Vagina (tissue), 2 donors: ENCODE measurements at regions not wholly inside any gene's neighbourhood (a gene's known extent, or its start where the extent isn't known, plus 50 kb on each side); places are given as distances from the start of the nearest gene placed in this dataset.

ENCODE experiments used
- POLR2A ChIP-seq, 2 donors: fragments of 450-650 bp; IDR thresholded peaks; one replicate each; pipeline ENCODE4 v1.6.1; 2017; ENCODE audit warnings: antibody characterized with exemption in 2 of 2, mild to moderate bottlenecking in 2 of 2, moderate library complexity in 2 of 2
- POLR2AphosphoS5 ChIP-seq, 2 donors: sonication (generic); formaldehyde crosslinking; IDR thresholded peaks; one replicate each; pipeline ENCODE4 v1.9.0; 2017; ENCODE audit warnings: antibody characterized with exemption in 2 of 2, mild to moderate bottlenecking in 2 of 2, low read depth in 1 of 2; ENCODE audit not compliant: insufficient read depth in 1 of 2
- TF ChIP-seq, protein P1 (sequence below), 3 experiments: fragments of 450-650 bp in 2 of 3; fragments of 200-600 bp in 1 of 3; sonication (generic) in 1 of 3; IDR thresholded peaks; one replicate each; pipeline ENCODE4 v1.5.1; 2017 to 2019; ENCODE audit warnings: antibody characterized with exemption in 3 of 3, mild to moderate bottlenecking in 2 of 3, moderate library complexity in 2 of 3

DNA sequence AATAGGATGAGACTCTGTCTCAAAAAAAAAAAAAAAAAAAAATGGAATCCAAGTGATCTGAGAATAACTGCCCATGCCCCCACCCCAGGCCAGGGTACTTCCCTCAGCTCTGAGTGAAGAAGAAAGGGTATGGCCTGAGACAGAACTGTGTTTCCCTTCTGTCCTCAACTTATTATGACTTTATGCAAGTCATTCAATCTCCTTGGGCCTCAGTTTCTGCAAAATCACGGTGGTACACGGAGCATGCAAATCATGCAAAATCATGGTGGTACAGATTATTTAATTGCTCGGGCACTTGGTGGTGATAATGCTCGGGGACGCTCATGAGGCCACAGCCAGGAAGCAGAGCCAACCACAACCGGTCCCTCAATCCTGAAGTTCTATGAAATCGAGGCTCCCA lies 56.5 kb upstream of the TBX3 start:
- TF ChIP-seq, protein P1, sequence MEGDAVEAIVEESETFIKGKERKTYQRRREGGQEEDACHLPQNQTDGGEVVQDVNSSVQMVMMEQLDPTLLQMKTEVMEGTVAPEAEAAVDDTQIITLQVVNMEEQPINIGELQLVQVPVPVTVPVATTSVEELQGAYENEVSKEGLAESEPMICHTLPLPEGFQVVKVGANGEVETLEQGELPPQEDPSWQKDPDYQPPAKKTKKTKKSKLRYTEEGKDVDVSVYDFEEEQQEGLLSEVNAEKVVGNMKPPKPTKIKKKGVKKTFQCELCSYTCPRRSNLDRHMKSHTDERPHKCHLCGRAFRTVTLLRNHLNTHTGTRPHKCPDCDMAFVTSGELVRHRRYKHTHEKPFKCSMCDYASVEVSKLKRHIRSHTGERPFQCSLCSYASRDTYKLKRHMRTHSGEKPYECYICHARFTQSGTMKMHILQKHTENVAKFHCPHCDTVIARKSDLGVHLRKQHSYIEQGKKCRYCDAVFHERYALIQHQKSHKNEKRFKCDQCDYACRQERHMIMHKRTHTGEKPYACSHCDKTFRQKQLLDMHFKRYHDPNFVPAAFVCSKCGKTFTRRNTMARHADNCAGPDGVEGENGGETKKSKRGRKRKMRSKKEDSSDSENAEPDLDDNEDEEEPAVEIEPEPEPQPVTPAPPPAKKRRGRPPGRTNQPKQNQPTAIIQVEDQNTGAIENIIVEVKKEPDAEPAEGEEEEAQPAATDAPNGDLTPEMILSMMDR (IDR thresholded peaks at IDR 0.05), result no peak
- no peak for TF ChIP-seq POLR2A (IDR thresholded peaks at IDR 0.05)
- no peak for TF ChIP-seq POLR2AphosphoS5 (IDR thresholded peaks at IDR 0.05; ENCODE audit: insufficient read depth in 1 of 2, low read depth in 1 of 2)
